Ascending aorta (tissue), 2 donors: ENCODE measurements at regions not wholly inside any gene's neighbourhood (a gene's known extent, or its start where the extent isn't known, plus 50 kb on each side); places are given as distances from the start of the nearest gene placed in this dataset.

Experiments used
- DNase-seq, 2 donors: peaks; one replicate each; pipeline ENCODE4 v3.0.0-alpha.2; 2019; ENCODE audit warnings: low spot score in 2 of 2
- H3K27ac ChIP-seq, 2 donors: fragments of 200-600 bp; sonication (generic); one replicate each; pipeline ENCODE4 v1.5.1; 2016 to 2017; ENCODE audit warnings: mild to moderate bottlenecking in 1 of 2
- H3K27me3 ChIP-seq: fragments of 200-600 bp; sonication (generic); one replicate; pipeline ENCODE4 v1.5.1; 2017
- H3K36me3 ChIP-seq, 2 donors: fragments of 200-600 bp; sonication (generic); one replicate each; pipeline ENCODE4 v1.5.1; 2016
- H3K4me1 ChIP-seq, 2 donors: fragments of 200-600 bp; sonication (generic); one replicate each; pipeline ENCODE4 v1.5.1; 2016 to 2017; ENCODE audit warnings: mild to moderate bottlenecking in 1 of 2
- H3K4me3 ChIP-seq, 2 donors: fragments of 200-600 bp; sonication (generic); one replicate each; pipeline ENCODE4 v1.5.1; 2016 to 2017; ENCODE audit warnings: mild to moderate bottlenecking in 1 of 2
- H3K9me3 ChIP-seq, 2 donors: fragments of 200-600 bp; sonication (generic); one replicate each; pipeline ENCODE4 v1.5.1; 2016
- intact Hi-C: fragments of 100-400 bp; cut with DNase I; formaldehyde crosslinking; loops from one replicate; pipeline ENCODE4 v1.15.1; 2023
- TF ChIP-seq, protein P1 (sequence below), 3 experiments: fragments of 200-600 bp in 2 of 3; fragments of 450-650 bp in 1 of 3; sonication (generic) in 2 of 3; IDR thresholded peaks; one replicate each; pipeline ENCODE4 v1.5.1; 2016 to 2019; ENCODE audit warnings: antibody characterized with exemption in 3 of 3, mild to moderate bottlenecking in 1 of 3, moderate library complexity in 1 of 3

DNA sequence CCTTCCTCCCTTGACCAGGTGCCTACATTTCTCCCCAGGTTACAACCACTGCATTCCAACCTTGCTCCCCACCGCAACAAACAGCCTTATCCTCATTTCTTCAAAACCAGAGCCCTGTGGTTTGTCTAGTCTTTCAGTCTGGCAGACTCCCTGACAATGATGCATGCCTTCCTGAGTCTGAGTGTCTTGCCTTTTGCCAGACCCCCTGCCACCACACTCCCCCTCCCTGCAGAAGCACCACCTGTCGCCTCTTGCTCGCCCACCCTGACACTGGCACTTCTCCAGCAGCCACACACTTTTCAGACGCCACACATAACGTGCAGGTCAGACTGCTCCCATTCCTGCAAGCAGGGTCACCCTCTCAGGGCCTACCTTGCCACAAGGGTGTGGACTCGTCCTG is 349.2 kb upstream of the NOCT start:
- intact Hi-C loops = no loop called here
- Histone ChIP-seq H3K4me3 (no peak overlapping the region), H3K36me3 (no peaks in the 10 kb centered on the region), H3K27me3 (no peaks in the 10 kb centered on the region), H3K9me3 (no peaks in the 10 kb centered on the region), H3K27ac (no peak overlapping the region), H3K4me1 (peaks cover 0 to 4% of the 10 kb centered on the region in 2 donors)
- TF ChIP-seq, protein P1, sequence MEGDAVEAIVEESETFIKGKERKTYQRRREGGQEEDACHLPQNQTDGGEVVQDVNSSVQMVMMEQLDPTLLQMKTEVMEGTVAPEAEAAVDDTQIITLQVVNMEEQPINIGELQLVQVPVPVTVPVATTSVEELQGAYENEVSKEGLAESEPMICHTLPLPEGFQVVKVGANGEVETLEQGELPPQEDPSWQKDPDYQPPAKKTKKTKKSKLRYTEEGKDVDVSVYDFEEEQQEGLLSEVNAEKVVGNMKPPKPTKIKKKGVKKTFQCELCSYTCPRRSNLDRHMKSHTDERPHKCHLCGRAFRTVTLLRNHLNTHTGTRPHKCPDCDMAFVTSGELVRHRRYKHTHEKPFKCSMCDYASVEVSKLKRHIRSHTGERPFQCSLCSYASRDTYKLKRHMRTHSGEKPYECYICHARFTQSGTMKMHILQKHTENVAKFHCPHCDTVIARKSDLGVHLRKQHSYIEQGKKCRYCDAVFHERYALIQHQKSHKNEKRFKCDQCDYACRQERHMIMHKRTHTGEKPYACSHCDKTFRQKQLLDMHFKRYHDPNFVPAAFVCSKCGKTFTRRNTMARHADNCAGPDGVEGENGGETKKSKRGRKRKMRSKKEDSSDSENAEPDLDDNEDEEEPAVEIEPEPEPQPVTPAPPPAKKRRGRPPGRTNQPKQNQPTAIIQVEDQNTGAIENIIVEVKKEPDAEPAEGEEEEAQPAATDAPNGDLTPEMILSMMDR (IDR thresholded peaks at IDR 0.05) = no peak
- DNase-seq = no peak

DNA sequence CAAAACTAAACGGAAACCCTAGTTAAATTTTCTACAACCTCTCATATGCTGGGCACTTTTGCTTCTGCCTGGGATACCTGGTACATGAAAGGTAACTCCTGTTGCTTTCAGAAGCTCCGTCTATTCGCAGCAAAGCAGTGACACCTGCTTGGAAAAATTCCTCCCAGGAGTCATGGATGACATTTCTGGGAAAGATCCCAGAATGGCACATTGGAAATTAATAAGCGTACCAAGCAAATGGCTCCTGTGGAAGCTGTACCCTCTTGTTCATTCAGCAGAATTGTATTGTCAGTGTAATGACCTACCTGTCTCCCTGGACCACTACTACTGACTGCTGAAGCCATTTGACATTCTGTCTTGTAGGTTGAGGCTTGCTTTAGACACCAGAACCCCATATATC is 349.7 kb upstream of the NOCT start:
- intact Hi-C loops = no loop called here
- no peak overlapping the region for H3K27ac ChIP-seq
- DNase-seq = no peak
- H3K9me3 ChIP-seq = no peaks in the 10 kb centered on the region
- no peaks in the 10 kb centered on the region for H3K36me3 ChIP-seq
- no peaks in the 10 kb centered on the region for H3K27me3 ChIP-seq
- H3K4me1 ChIP-seq = peaks cover 0 to under 1% of the 10 kb centered on the region in 2 donors
- H3K4me3 ChIP-seq = no peak overlapping the region
- TF ChIP-seq, protein P1 (IDR thresholded peaks at IDR 0.05) = no peak

DNA sequence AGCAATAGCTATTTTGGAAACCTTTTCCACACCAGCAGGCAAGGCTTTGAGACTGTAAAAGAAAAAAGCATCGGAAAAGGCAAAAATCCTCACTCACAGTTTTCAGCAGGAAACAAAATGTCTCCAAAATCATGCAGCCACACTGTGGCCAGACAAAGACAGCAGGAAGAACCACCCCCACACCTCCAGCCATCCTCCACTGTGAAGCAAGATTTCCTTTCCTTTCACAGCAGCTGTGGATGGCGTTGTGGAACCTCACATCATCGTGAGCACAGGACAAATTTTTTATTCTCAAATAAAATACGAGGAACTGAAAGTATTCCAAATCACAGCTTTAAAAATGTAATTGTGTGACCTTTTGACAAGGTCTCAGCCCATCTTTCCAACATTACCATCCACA is 351.7 kb upstream of the NOCT start:
- no peak overlapping the region for H3K27ac ChIP-seq
- H3K9me3 ChIP-seq = no peaks in the 10 kb centered on the region
- H3K4me3 ChIP-seq = no peak overlapping the region
- intact Hi-C loops = no loop called here
- TF ChIP-seq, protein P1 (IDR thresholded peaks at IDR 0.05) = no peak
- no peaks in the 10 kb centered on the region for H3K36me3 ChIP-seq
- no peak for DNase-seq
- H3K27me3 ChIP-seq = no peaks in the 10 kb centered on the region
- H3K4me1 ChIP-seq = no peaks in the 10 kb centered on the region

DNA sequence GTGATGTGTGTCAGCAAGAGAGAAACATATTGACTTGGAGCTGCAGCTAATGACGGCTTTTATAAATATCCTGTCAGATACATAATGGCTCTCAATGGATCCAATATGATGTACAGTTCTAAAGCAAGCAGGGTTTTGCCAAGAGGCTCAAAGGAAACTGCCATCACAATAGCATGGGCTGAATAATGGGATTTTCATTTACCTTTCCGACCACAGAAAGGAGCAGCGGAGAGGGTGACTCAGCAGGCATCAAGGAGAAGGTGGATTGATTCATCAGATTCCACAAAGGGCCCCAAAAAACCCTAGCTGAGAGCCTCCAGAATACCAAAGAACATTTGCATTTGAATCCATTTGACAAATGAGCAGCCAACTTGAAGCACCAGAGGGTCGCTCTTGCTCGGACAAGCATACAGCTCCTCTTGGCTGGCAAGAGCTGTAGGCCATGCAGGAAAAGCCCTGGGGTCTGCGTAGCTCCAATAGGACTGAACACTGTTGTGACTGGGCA is 355.7 kb upstream of the NOCT start:
- intact Hi-C loops = no loop called here
- no peak for DNase-seq

DNA sequence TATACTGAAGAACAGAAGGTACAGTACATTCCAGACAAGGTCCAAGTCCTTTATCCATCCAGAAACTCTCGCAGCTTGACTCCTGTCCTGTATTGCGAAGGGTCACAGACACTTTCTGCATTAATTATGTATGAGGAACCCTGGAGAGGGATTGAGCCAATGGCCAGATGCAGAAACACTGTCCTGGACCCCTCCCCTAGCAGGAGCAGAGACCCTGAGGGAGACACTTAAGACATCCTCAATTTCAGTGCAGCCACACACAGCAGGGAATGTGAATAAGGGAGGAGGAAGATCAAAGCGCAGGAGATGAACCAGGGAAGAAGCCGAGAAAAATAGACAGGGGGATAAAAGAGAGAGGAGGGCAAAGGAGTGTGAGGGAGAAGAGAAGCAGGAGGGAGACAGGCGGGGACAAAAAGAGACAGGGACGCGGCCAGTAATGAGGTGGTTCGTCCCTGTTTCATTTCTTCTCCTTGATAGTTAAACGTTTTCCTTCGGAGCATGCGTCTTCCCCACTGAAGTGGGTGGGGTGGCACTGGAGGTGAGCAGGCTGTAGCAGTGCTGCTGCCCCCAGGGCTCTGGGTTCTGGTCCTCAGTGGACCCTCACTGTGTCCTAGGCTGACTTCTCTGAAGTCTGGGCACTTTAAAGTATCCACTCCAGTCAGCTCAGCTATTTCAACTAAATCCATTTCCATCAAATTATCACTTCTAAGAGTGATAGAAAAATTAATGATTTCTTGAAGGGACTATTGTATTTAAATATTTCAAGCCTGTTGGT is 356.4 kb upstream of the NOCT start:
- H3K36me3 ChIP-seq = no peaks in the 10 kb centered on the region
- no peak for DNase-seq
- intact Hi-C loops = no loop called here
- TF ChIP-seq, protein P1 (IDR thresholded peaks at IDR 0.05) = no peak
- H3K27ac ChIP-seq = no peak overlapping the region
- H3K9me3 ChIP-seq = no peaks in the 10 kb centered on the region
- H3K27me3 ChIP-seq = no peaks in the 10 kb centered on the region
- H3K4me3 ChIP-seq = no peak overlapping the region
- H3K4me1 ChIP-seq = no peaks in the 10 kb centered on the region

More for the DNA sequence above, 355.7 kb upstream of the NOCT start:
- Histone ChIP-seq H3K36me3 (no peaks in the 10 kb centered on the region), H3K9me3 (no peaks in the 10 kb centered on the region), H3K27me3 (no peaks in the 10 kb centered on the region), H3K4me3 (no peak overlapping the region), H3K4me1 (no peaks in the 10 kb centered on the region), H3K27ac (no peak overlapping the region)
- TF ChIP-seq, protein P1 (IDR thresholded peaks at IDR 0.05) = no peak
